Cerebellar cortex (tissue), 1 donor: ENCODE measurements at regions not wholly inside any gene's neighbourhood (a gene's known extent, or its start where the extent isn't known, plus 50 kb on each side); places are given as distances from the start of the nearest gene placed in this dataset.
"Not testable (repeated sequence)": the region's sequence is repeated elsewhere in the genome, so short reads cannot be mapped to it uniquely, and the experiment has no call there.

Experiments used
- DNase-seq: peaks from one replicate; pipeline ENCODE4 v3.0.0-alpha.2; 2015; ENCODE audit warnings: low spot score

DNA sequence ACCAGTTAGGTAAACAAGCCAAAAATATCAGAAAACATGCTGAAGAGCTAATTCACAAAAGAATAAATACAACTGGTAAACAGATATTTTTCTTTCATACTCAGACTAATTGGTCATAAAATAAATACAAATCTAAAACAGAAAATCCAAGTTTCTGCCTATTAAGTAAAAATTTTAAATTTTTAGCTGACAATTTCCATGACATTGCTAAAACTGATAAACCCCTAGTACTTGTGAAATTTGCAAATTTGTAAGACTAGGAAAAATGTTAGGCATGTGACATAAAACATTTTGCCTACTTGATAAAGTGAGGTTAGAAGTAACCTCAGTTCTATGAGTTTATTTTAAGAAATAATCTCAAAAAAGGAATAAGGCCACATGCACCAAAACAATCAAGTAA, 356.1 kb downstream of the LRATD1 start:
- DNase-seq, result no peak

DNA sequence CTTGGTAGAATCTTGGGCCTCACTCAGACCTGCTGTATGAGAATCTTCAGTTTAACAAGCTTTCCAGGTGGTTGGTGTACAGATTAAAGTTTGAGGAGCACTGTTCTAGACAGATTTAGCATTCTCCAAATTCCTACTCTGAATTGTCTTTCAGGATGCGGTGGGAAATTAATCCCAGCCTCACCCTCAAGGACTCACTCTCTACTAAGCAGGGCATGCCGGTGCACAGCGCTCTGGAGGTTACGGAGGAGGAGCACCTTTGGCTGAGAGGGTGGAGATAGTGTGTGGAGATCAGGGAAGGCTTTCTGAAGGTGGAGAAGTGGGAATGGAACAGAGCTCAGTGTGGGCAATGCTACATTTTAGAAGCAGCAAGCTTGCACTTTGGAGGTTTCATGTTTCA, 359.2 kb downstream of the LRATD1 start:
- no peak for DNase-seq

- no peak for DNase-seq
Measured at GRCh38 chr2:14994721-14995120, 362.2 kb downstream of the LRATD1 start.

- no peak for DNase-seq
Measured at GRCh38 chr2:14996351-14997014, 364.0 kb downstream of the LRATD1 start.

GRCh38 chr2:14998546-14998945, 366.0 kb downstream of the LRATD1 start:
- DNase-seq, result no peak

DNA sequence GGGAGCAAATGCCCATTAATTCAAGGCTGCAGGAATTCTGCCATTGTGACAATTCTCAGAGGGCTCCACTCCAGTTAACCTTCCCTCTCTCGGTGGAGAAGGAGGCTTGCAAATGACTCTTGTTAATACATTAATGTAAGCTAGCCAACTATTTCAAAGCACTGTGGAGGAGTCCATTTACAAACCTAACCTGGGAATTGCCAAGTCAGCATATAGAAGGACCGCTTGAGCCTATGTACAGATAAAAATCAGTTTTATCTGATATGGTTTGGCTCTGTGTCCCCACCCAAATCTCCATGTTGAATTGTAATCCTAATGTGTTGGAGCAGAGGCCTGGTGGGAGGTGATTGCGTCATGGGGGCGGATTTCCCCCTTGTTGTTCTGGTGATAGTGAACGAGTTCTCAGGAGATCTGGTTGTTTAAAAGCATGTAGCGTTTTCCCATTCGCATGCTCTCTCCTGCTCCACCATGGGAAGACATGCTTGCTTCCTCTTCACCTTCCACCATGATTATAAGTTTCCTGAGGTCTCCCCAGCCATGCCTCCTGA, 366.7 kb downstream of the LRATD1 start:
- DNase-seq, result no peak

DNA sequence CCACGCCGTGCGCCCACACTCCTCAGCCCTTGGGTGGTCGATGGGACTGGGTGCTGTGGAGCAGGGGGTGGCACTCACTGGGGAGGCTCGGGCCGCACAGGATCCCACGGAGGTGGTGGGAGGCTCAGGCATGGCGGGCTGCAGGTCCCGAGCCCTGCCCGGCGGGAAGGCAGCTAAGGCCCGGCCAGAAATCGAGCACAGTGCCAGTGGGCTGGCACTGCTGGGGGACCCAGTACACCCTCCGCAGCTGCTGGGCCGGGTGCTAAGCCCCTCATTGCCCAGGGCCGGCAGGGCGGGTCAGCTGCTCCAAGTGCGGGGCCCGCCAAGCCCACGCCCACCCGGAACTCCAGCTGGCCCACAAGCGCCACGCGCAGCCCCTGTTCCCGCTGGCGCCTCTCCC, 370.0 kb downstream of the LRATD1 start:
- not testable (repeated sequence) for DNase-seq

DNA sequence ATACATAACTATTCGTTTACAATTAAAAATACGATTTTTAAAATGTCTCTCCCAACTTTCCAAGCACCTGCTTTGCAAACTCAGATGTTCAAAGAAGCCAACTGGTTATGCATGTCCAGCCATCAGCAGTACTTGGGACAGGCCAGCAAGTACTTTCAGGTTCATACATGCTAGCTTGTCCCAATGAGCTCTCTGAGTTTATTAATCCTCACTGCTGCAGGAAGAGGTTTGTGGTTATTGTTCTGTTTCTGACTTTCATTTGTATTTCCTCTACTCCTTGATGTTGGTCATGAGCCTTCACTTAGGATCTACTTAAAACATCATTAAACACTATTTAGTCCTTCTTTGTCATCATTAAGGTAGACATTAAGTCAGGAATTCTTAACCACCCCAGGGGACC, 374.1 kb downstream of the LRATD1 start:
- DNase-seq, result no peak

DNA sequence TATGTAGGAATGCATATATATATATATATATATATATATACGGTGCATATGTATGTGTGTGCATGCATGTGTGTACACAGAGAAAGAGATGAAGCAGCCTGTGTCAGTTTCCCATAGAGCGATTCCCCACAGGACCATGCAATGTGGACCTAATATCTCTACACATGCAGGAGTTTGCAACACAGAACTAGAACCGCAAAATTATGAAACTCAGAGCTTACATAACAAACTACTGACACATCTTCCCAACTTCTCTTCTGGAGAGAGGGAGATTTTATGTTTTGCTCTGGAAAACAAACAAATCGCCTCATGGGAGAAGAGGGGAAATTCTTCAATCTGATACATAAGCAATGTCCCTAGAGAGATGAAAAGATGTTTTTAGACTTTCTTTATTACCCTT, 377.2 kb downstream of the LRATD1 start:
- no peak for DNase-seq

DNA sequence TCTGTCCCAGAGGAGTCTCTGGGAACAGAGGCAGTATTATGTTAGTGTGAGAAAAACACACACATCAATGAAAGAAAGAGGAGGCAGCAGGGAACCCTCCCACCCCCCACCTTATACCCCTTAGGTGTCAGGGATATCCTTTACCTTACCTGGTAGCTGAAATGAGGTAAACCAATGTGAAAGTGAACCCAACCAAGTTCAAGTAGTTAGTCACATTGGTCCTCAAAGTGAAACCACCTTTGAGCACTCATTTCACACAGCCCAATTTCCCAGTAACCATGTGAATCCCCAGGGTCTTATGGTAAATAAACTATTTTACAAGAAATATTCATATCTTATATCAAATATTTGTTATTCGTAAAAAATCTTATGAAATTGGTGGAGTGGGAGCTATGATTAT, 377.8 kb downstream of the LRATD1 start:
- DNase-seq, result no peak

DNA sequence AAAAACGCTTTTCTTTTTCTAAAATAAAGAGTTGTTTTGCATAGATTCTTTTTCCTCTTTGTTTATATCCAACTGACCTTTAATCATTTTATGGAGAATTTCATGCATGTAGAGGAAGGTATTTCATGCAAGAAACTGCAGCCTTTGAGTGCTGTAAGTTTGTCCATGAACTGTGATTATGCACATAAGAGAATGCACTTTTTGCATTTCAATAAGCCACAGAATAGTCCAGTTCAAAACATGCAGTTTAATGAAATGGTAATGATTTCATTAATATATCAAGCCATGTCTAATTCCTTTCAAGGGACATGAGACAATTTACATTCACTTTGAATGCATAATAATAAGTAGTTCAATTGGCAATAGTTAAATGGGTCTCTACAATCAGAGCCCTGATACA, 386.3 kb downstream of the LRATD1 start:
- DNase-seq, result no peak

GRCh38 chr2:15023221-15023620, 390.7 kb downstream of the LRATD1 start:
- no peak for DNase-seq

- no peak for DNase-seq
Measured at GRCh38 chr2:15028406-15028805, 395.9 kb downstream of the LRATD1 start.

DNA sequence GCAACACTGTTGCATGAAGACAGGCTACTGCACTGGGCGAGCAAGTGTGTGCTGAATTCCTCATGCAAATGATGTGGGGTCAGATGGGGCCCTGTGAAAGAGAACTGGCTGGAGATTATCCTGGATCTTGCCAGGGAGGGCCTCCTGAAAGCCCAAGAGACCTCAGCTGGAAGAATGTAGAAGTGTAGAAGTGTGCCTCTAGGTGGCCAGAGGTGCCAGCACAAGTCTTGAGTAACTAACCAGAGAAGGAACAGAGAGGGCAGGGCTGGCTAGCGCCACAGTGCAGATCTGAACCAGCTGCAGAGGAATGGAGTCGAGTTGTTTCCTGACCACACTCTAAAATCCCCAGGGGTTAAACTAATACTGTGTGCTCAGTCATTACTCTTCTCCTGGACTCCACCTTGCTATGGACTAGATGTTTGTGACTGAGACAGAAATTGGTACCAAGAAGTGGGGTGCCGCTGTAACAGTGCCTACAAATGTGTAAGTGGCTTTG, 399.3 kb downstream of the LRATD1 start:
- no peak for DNase-seq

DNA sequence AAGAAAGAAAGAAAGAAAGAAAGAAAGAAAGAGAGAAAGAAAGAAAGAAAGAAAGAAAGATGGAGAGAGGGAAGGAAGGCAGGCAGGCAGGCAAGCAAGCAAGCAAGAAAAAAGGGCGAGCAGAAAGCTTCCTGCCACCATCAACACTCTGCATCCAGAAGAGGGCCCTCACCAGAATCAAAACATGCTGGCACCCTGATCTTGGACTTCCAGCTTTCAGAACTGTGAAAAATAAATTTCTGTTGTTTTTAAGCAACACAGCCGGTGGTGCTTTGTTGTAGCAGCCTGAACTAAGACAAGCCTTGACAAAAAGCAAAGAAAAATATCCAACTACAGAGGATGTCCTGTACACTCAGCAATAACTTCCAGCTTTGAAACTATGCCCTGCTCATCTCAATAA, 401.7 kb downstream of the LRATD1 start:
- DNase-seq, result no peak

DNA sequence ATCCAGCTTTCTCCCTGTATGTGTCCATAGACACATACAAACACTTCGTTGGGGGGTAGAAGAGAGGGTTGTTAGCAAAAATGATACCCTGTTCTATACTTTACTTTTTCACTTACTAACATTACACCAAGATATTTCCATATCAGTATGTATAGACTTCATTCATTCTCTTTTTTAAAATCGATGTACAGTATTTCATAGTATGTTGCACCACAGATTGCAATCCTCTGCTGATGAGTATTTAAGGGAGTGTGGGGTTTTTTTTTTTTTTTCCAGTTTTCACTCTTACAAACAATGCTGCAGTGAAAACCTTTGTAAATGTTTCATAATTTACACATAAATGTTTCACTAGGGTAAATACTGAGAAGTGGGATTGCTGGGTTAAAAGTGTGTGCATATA, 402.3 kb downstream of the LRATD1 start:
- DNase-seq, result no peak

DNA sequence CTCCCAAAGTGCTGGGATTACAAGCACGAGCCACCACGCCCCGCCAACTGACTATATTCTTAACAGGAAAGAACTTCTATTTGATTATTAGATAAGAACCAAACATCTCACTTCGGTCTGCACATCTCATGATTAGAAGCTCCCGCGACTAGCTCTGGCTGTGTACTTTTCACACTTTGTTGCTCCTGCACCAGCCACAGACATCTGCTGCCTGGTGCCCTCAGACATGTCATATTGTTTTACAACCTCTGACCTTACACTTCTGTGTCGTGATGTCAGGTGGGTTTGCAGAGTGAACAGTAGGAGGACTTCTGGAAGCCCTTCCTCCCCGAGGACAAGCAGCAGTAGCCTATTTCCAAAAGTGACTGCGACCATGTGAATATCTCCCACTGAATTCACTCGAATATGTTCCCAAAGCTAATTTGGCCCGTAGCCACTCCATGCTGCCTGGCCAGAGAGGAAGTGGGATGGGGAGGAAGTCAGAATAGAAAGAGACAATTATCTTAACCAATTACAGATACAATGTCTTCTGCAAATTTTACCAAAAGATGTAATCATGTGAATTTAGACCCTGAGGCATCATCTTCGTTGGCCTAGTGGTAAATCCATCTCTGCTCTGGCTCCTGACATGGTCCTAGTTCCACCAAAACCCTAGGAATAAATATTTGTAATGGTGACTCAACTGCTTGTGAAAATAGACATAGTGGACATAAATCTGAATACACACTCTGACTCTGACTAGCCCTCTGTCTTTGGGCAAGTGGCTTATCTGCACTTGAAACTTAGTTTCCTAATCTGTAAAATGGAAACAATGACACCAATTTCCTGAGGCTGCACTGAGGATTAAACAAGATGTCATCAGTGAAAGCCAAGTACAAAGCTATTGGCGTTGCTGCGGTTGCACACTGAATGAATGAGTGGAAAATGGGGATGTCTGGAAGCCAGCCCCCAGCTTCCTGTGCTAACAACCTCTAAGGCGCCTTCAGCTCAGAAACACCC, 406.1 kb downstream of the LRATD1 start:
- DNase-seq, result no peak

- no peak for DNase-seq
Measured at GRCh38 chr2:15040429-15041084, 408.0 kb downstream of the LRATD1 start.

- DNase-seq, result no peak
Measured at GRCh38 chr2:15041429-15041837, 408.9 kb downstream of the LRATD1 start.

- no peak for DNase-seq
Measured at GRCh38 chr2:15042801-15043217, 410.3 kb downstream of the LRATD1 start.

GRCh38 chr2:15043336-15044058, 411.0 kb downstream of the LRATD1 start:
- DNase-seq, result no peak

DNA sequence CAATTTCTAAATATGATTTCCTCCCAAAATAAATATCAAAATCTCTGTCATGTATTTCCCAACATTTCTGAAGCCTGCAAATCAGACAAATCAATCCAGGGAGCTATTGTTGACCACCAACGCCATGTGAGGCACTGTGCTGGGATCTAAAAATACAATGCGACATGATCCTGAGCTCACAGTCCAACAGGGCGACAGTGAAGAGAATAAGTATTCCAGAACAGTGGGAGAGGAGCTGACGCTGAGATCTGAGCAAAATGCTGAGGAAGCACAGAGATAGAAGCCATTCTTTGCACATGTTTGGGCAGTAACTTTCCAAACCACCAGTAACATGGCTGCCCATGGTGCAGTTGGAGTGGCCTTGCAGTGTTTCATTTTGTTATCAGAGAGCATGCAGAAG, 412.5 kb downstream of the LRATD1 start:
- DNase-seq, result no peak
